Brain microvascular endothelial cell (primary cell): ENCODE measurements at regions not wholly inside any gene's neighbourhood (a gene's known extent, or its start where the extent isn't known, plus 50 kb on each side); places are given as distances from the start of the nearest gene placed in this dataset.

ENCODE experiments used
- DNase-seq: peaks from one replicate; pipeline ENCODE4 v3.0.0-alpha.2; 2020
- H3K27ac ChIP-seq: fragments of 250-450 bp; sonication (Bioruptor Pico); 2 replicates; pipeline ENCODE4 v1.5.1; 2020; ENCODE audit warnings: mild to moderate bottlenecking, moderate library complexity
- H3K27me3 ChIP-seq: fragments of 250-450 bp; sonication (Bioruptor Pico); replicated peaks from 2 replicates; pipeline ENCODE4 v1.5.1; 2020; ENCODE audit warnings: mild to moderate bottlenecking
- H3K36me3 ChIP-seq: fragments of 250-450 bp; sonication (Bioruptor Pico); replicated peaks from 2 replicates; pipeline ENCODE4 v1.5.1; 2020; ENCODE audit warnings: mild to moderate bottlenecking
- H3K4me3 ChIP-seq: 2 replicates; pipeline ENCODE4 v1.5.1; 2011; ENCODE audit warnings: low read depth, mild to moderate bottlenecking, control low read depth, low read length, moderate library complexity
- CTCF ChIP-seq: IDR thresholded peaks from 2 replicates; pipeline ENCODE4 v1.5.1; 2011; ENCODE audit warnings: low read depth, mild to moderate bottlenecking, moderate library complexity, low read length, control low read depth, inconsistent platforms; ENCODE audit errors: missing control alignments
- in situ Hi-C: cut with HindIII; loops from 2 replicates; pipeline ENCODE4 v1.10.0; 2017; ENCODE audit warnings: low sequenced_read_pairs, low pct_ligation_motif_present

DNA sequence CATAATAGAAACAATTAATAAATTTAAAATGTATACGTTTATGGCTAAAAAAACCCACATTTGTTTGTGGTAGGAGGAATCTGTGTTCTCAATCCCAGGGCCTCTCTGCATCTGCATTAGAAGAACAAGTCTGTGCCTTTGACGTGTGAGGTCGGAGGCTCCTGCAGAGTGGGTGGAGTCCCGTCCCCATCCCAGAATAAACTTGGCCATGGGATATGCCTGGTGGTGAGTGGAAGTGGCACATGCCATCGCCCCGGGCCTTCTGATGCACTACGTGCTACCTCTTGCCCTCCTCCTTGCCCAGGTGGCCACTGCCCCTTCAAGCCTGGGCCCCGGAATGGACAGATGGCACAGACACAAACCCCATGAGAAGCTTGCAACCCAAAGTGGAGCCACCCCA, 131.1 kb upstream of the NSMCE3 start:
- DNase-seq, result no peak
- Histone ChIP-seq H3K4me3 (no peak overlapping the region), H3K36me3 (no peaks in the 10 kb centered on the region), H3K27ac (no peak overlapping the region), H3K27me3 (no peaks in the 10 kb centered on the region)
- no peak for TF ChIP-seq CTCF
- in situ Hi-C loops, result no loop called here

GRCh38 chr15:29398907-29399306, 129.3 kb upstream of the NSMCE3 start:
- Histone ChIP-seq H3K4me3 (no peak overlapping the region), H3K27me3 (no peaks in the 10 kb centered on the region), H3K27ac (no peak overlapping the region), H3K36me3 (no peaks in the 10 kb centered on the region)
- DNase-seq, result no peak
- TF ChIP-seq CTCF, result no peak
- in situ Hi-C loops, result no loop called here

DNA sequence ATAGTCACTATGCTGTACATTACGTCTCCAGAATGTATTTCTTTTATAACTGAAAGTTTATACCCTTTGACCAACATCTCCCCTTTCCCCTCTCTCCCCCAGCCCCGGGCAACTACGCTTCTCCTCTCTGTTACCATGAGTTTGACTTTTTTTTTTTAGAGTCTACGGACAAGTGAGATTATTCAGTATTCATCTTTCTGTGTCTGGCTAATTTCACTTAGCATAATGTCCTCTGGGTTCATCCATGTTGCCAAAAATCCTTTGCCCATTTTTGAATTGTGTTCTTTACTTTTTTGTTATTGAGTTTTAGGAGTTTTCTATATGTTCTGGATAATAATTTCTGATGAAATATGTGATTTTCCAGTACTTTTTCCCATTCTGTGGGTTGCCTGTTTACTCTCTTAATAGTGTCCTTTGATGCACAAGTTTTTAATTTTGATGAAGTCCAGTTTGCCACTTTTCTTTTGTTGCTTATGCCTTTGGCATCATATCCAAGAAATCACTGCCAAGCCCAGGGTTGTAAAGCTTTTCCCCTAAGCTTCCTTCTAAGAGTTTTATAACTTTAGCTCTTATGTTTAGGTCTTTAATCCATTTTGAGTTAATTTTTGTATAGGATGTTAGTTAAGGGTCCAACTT, 126.7 kb upstream of the NSMCE3 start:
- Histone ChIP-seq H3K36me3 (no peaks in the 10 kb centered on the region), H3K4me3 (no peak overlapping the region), H3K27ac (no peak overlapping the region), H3K27me3 (no peaks in the 10 kb centered on the region)
- TF ChIP-seq CTCF, result no peak
- no peak for DNase-seq
- in situ Hi-C loops, result no loop called here

DNA sequence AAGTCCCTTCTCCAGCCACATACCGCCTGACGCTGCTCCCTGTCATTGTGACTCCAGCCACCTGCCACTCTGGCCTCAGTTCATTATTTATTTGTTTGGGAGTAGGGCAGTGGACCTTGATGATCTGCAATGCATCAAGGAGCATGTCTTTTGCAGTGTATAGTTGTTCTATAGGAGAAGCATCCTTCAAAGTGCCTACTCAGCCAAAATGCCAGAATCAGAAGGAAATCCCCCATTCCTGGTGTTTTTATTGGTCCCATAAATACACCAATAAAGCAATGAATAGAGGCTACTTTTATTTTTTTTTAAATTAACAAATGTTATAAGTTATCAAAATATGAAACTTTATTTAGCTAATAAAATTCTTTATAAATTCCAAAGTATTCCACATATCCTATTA, 123.8 kb upstream of the NSMCE3 start:
- no peak overlapping the region for H3K27ac ChIP-seq
- in situ Hi-C loops, result no loop called here
- no peak for TF ChIP-seq CTCF

DNA sequence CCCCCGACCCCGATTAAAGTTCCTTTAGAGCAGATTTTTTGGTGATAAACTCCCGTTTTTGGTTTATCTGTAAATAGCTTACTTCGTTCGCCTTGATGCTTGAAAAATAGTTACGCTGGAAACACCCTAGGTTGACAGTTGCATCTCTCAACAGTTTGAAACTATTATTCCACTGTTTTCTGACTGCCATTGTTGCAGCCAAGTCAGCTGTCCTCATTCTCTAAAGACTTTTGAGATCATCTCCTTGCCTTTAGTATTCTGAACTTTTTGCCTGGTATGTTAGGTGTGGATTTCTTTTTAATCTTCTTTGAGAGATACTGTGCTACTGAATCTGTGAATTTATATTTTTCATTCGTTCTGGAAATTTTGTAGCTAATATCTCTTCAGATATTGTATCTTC, 122.7 kb upstream of the NSMCE3 start:
- no peak for TF ChIP-seq CTCF
- no peaks in the 10 kb centered on the region for H3K27me3 ChIP-seq
- in situ Hi-C loops, result no loop called here

More for the DNA sequence above, 123.8 kb upstream of the NSMCE3 start:
- H3K27me3 ChIP-seq, result no peaks in the 10 kb centered on the region
- H3K36me3 ChIP-seq, result no peaks in the 10 kb centered on the region
- H3K4me3 ChIP-seq, result no peak overlapping the region
- DNase-seq, result no peak

GRCh38 chr15:29390051-29390450, 120.4 kb upstream of the NSMCE3 start:
- no peak overlapping the region for H3K27ac ChIP-seq
- in situ Hi-C loops, result no loop called here
- no peak for DNase-seq
- H3K27me3 ChIP-seq, result no peaks in the 10 kb centered on the region
- no peaks in the 10 kb centered on the region for H3K36me3 ChIP-seq
- TF ChIP-seq CTCF, result no peak
- H3K4me3 ChIP-seq, result no peak overlapping the region

More for the DNA sequence above, 122.7 kb upstream of the NSMCE3 start:
- no peak overlapping the region for H3K27ac ChIP-seq
- H3K4me3 ChIP-seq, result no peak overlapping the region
- DNase-seq, result no peak
- H3K36me3 ChIP-seq, result no peaks in the 10 kb centered on the region
